Panc1 (cell line): ENCODE measurements at regions not wholly inside any gene's neighbourhood (a gene's known extent, or its start where the extent isn't known, plus 50 kb on each side); places are given as distances from the start of the nearest gene placed in this dataset.

Source experiments
- CTCF ChIP-seq: fragments of 450-650 bp; IDR thresholded peaks from 2 replicates; pipeline ENCODE4 v1.5.1; 2017; ENCODE audit warnings: mild to moderate bottlenecking
- SIN3A ChIP-seq: IDR thresholded peaks from 2 replicates; pipeline ENCODE4 v1.6.1; 2012; ENCODE audit warnings: low read depth, mild to moderate bottlenecking, low read length, moderate library complexity, borderline replicate concordance; ENCODE audit not compliant: insufficient read depth
- TCF7L2 ChIP-seq: IDR thresholded peaks from 2 replicates; pipeline ENCODE4 v1.6.1; 2011; ENCODE audit warnings: mild to moderate bottlenecking, low read depth, low read length, inconsistent platforms

GRCh38 chr13:44312131-44312530 lies 61.5 kb upstream of the SERP2 start:
- no peak for TF ChIP-seq CTCF
- TF ChIP-seq SIN3A, result no peak
- TF ChIP-seq TCF7L2, result no peak
